Left kidney (tissue), 1 donor: ENCODE measurements at regions not wholly inside any gene's neighbourhood (a gene's known extent, or its start where the extent isn't known, plus 50 kb on each side); places are given as distances from the start of the nearest gene placed in this dataset.

Experiments used
- DNase-seq: peaks from one replicate; pipeline ENCODE4 v3.0.0-alpha.2; 2013

GRCh38 chr1:162966613-162967012 lies 102.5 kb upstream of the RGS4 start:
- DNase-seq = peak; percentile 43

- no peak for DNase-seq
Observed at GRCh38 chr1:162964901-162965300, 103.9 kb upstream of the CCDC190 start.

- DNase-seq = no peak
Observed at GRCh38 chr1:162956922-162957321, 95.9 kb upstream of the CCDC190 start.

GRCh38 chr1:162954824-162955223 lies 93.8 kb upstream of the CCDC190 start:
- DNase-seq = no peak

GRCh38 chr1:162952956-162953355 lies 92.0 kb upstream of the CCDC190 start:
- no peak for DNase-seq

GRCh38 chr1:162951553-162952315 lies 90.8 kb upstream of the CCDC190 start:
- no peak for DNase-seq

GRCh38 chr1:162950187-162950586 lies 89.2 kb upstream of the CCDC190 start:
- no peak for DNase-seq

GRCh38 chr1:162946701-162947100 lies 85.7 kb upstream of the CCDC190 start:
- no peak for DNase-seq

- DNase-seq = no peak
Observed at GRCh38 chr1:162944974-162945674, 84.1 kb upstream of the CCDC190 start.

GRCh38 chr1:162943622-162944021 lies 82.6 kb upstream of the CCDC190 start:
- DNase-seq = no peak

GRCh38 chr1:162942916-162943559 lies 82.1 kb upstream of the CCDC190 start:
- DNase-seq = no peak

- no peak for DNase-seq
Observed at GRCh38 chr1:162941024-162941423, 80.0 kb upstream of the CCDC190 start.

GRCh38 chr1:162939035-162939434 lies 78.1 kb upstream of the CCDC190 start:
- no peak for DNase-seq

GRCh38 chr1:162937716-162938395 lies 76.9 kb upstream of the CCDC190 start:
- no peak for DNase-seq

- no peak for DNase-seq
Observed at GRCh38 chr1:162930976-162931560, 70.1 kb upstream of the CCDC190 start.

GRCh38 chr1:162930532-162930931 lies 69.6 kb upstream of the CCDC190 start:
- DNase-seq = no peak

- no peak for DNase-seq
Observed at GRCh38 chr1:162929177-162929576, 68.2 kb upstream of the CCDC190 start.

GRCh38 chr1:162928141-162928540 lies 67.2 kb upstream of the CCDC190 start:
- DNase-seq = no peak

GRCh38 chr1:162927421-162927820 lies 66.4 kb upstream of the CCDC190 start:
- DNase-seq = no peak

- DNase-seq = no peak
Observed at GRCh38 chr1:162926906-162927305, 65.9 kb upstream of the CCDC190 start.

- DNase-seq = no peak
Observed at GRCh38 chr1:162924179-162924578, 63.2 kb upstream of the CCDC190 start.

- no peak for DNase-seq
Observed at GRCh38 chr1:162922201-162922600, 61.2 kb upstream of the CCDC190 start.
